Erythroblast (primary cell): ENCODE measurements at regions not wholly inside any gene's neighbourhood (a gene's known extent, or its start where the extent isn't known, plus 50 kb on each side); places are given as distances from the start of the nearest gene placed in this dataset.

Experiments used
- GATA1 ChIP-seq: IDR thresholded peaks from 2 replicates; pipeline ENCODE4 v1.6.1; 2011; ENCODE audit warnings: low read depth, mild to moderate bottlenecking, control low read depth, low read length, moderate library complexity
- POLR2A ChIP-seq: IDR thresholded peaks from 2 replicates; pipeline ENCODE4 v1.6.1; 2011; ENCODE audit warnings: mild to moderate bottlenecking, low read length

- no peak for TF ChIP-seq POLR2A
- TF ChIP-seq GATA1, result no peak
Observed at GRCh38 chr9:80091526-80091925, 519.8 kb downstream of the TLE4 start.
